ENCODE measurements at regions not wholly inside any gene's neighbourhood (a gene's known extent, or its start where the extent isn't known, plus 50 kb on each side); places are given as distances from the start of the nearest gene placed in this dataset.

GRCh38 chr1:55928576-55928975 is 650.8 kb downstream of the PLPP3 start:
- H3K4me1 Mint-ChIP-seq (ENCODE audit: low read depth), result no peaks in the 10 kb centered on the region
- POLR2A ChIA-PET, result no interaction called here
- CTCF ChIA-PET, result no interaction called here
- no peaks in the 10 kb centered on the region for H3K36me3 Mint-ChIP-seq (ENCODE audit: low read depth)
- no peak for DNase-seq
- no peak overlapping the region for H3K4me3 Mint-ChIP-seq
- no peak for ATAC-seq
- no peaks in the 10 kb centered on the region for H3K27me3 Mint-ChIP-seq (ENCODE audit: low read depth)
- no peaks in the 10 kb centered on the region for H3K9me3 Mint-ChIP-seq (ENCODE audit: insufficient read depth)
- H3K27ac Mint-ChIP-seq, result no peak overlapping the region

- Mint-ChIP-seq H3K4me3 (no peak overlapping the region), H3K4me1 (ENCODE audit: low read depth) (no peaks in the 10 kb centered on the region), H3K27ac (no peak overlapping the region), H3K36me3 (ENCODE audit: low read depth) (no peaks in the 10 kb centered on the region), H3K9me3 (ENCODE audit: insufficient read depth) (no peaks in the 10 kb centered on the region), H3K27me3 (ENCODE audit: low read depth) (no peaks in the 10 kb centered on the region)
- ChIA-PET CTCF (no interaction called here), POLR2A (no interaction called here)
- ATAC-seq, result no peak
- DNase-seq, result no peak
Observed at GRCh38 chr1:55927702-55928290, 651.6 kb downstream of the PLPP3 start.

DNA sequence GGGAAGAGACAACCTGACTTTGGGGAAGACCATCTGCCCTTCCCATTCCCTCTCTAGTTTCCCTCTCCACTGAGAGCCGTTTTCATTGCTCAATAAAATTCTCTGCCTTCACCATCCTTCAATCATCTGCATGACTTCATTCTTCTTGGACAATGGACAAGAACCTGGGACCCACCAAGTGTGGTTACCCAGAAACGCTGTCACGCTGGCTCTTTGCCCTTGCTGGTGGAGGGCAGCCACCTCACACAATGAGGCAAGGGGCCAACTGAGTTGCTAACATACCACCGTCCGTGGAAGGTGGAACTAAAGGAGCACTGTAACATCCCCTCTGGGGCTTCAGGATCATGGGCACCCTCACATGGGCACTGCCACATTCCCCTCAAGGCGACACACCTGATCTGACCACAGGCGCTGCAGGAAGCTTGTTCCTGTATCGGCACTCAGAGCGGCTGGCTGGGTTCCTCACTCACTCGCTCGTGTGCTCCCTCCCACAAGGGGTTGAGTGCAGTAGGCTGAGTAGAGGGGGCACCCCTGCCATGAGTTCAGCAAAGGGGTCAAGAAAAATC is 652.4 kb downstream of the PLPP3 start:
- no peak for DNase-seq
- ATAC-seq, result no peak
- no peak overlapping the region for H3K4me3 Mint-ChIP-seq
- H3K36me3 Mint-ChIP-seq (ENCODE audit: low read depth), result no peaks in the 10 kb centered on the region
- POLR2A ChIA-PET, result no interaction called here
- CTCF ChIA-PET, result no interaction called here
- no peak overlapping the region for H3K27ac Mint-ChIP-seq
- H3K4me1 Mint-ChIP-seq (ENCODE audit: low read depth), result no peaks in the 10 kb centered on the region
- no peaks in the 10 kb centered on the region for H3K9me3 Mint-ChIP-seq (ENCODE audit: insufficient read depth)
- no peaks in the 10 kb centered on the region for H3K27me3 Mint-ChIP-seq (ENCODE audit: low read depth)

DNA sequence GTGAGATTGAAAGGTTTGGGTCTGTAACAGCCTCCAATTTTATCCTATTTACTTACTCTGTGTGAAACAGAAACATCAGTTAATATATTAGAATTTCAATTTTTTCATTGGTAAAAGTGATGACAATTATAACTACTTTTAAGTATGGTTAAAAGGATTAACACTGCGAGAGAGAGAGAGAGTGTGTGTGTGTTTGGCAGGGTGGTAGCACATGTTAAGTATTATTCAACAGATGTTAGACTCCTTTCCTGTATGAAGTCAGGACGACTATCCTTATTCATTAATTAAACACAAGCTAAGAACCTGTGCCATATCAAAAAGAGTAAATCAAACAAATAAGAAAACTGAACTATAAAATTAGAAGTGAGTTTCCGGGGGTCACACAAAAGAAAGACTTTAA is 662.5 kb downstream of the PLPP3 start:
- no peak overlapping the region for H3K27ac Mint-ChIP-seq
- ChIA-PET CTCF (no interaction called here), POLR2A (no interaction called here)
- no peaks in the 10 kb centered on the region for H3K27me3 Mint-ChIP-seq (ENCODE audit: low read depth)
- no peaks in the 10 kb centered on the region for H3K36me3 Mint-ChIP-seq (ENCODE audit: low read depth)
- ATAC-seq, result no peak
- H3K9me3 Mint-ChIP-seq (ENCODE audit: insufficient read depth), result no peaks in the 10 kb centered on the region
- no peak for DNase-seq
- H3K4me3 Mint-ChIP-seq, result no peak overlapping the region
- H3K4me1 Mint-ChIP-seq (ENCODE audit: low read depth), result no peaks in the 10 kb centered on the region

DNA sequence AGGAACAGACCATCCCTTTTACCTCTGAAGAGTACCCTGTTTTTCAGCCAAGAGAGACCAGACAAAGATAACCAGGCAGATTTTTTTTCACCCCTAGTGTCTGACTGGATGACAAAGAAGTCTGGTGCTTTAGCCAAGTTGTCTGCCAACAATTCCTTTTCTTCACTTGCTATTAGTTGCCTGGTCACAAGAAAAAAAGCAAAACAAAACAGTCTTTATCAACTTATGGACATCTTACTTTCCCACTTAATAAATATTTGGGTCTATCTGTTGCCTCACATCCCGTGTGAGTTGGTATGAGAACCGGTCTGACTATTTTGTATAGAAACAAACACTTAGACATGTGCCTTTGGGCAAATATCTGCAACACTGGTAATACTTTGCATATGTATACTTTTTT is 662.9 kb downstream of the PLPP3 start:
- Mint-ChIP-seq H3K4me1 (ENCODE audit: low read depth) (no peaks in the 10 kb centered on the region), H3K27me3 (ENCODE audit: low read depth) (no peaks in the 10 kb centered on the region), H3K36me3 (ENCODE audit: low read depth) (no peaks in the 10 kb centered on the region), H3K4me3 (no peak overlapping the region), H3K27ac (no peak overlapping the region), H3K9me3 (ENCODE audit: insufficient read depth) (no peaks in the 10 kb centered on the region)
- CTCF ChIA-PET, result no interaction called here
- POLR2A ChIA-PET, result no interaction called here
- ATAC-seq, result no peak
- no peak for DNase-seq

DNA sequence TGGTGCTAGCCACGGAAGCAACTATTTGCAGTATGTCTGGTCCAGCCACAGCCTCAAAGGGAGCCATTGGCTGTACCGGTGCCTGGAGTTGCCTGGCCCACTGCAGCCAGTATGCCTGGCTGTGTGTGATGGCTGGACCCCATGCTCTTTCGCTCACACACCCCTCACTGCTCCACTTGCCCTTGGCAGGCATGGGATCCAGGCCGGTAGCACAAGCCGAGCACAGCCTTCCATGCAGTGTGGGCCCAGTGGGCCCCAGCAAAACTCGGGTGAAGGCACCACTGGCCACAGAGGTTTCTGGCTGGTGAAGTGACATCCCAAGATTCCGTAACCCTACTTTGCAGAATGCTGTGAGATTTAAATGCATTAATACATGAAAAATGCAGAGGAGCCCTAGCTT is 665.8 kb downstream of the PLPP3 start:
- Mint-ChIP-seq H3K4me1 (ENCODE audit: low read depth) (no peaks in the 10 kb centered on the region), H3K9me3 (ENCODE audit: insufficient read depth) (no peaks in the 10 kb centered on the region), H3K27me3 (ENCODE audit: low read depth) (no peaks in the 10 kb centered on the region), H3K27ac (no peak overlapping the region), H3K36me3 (ENCODE audit: low read depth) (no peaks in the 10 kb centered on the region), H3K4me3 (no peak overlapping the region)
- ChIA-PET POLR2A (no interaction called here), CTCF (no interaction called here)
- DNase-seq (no peak), ATAC-seq (no peak)

GRCh38 chr1:55912438-55912837 is 666.9 kb downstream of the PLPP3 start:
- POLR2A ChIA-PET, result no interaction called here
- CTCF ChIA-PET, result interaction anchor here (0.7 kb wide), 1 partner anchor 13 kb away, joined by 3 read pairs; no protein-coding TSS in a partner anchor
- Mint-ChIP-seq H3K36me3 (ENCODE audit: low read depth) (no peaks in the 10 kb centered on the region), H3K4me3 (no peak overlapping the region), H3K4me1 (ENCODE audit: low read depth) (no peaks in the 10 kb centered on the region), H3K9me3 (ENCODE audit: insufficient read depth) (no peaks in the 10 kb centered on the region), H3K27me3 (ENCODE audit: low read depth) (no peaks in the 10 kb centered on the region), H3K27ac (no peak overlapping the region)
- DNase-seq (no peak), ATAC-seq (no peak)

DNA sequence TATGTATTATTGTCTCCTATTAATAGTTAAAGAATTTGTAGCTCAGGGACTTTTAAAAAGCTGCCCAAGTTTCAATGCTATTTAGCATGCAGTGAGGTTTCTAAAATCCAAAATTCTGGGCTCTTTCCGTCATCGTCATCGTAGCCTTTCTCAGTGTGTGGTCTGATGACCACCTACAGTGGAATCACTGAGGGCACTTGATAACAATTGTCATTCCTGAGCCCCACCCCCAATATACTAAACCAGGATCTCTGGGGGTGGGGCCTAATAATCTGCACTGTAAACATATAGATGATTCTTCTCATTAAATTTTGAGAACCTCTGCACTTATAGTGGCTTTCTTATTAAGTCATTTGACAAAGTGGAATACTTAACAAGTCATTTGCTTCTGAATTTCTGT is 674.8 kb downstream of the PLPP3 start:
- Mint-ChIP-seq H3K4me1 (ENCODE audit: low read depth) (no peaks in the 10 kb centered on the region), H3K36me3 (ENCODE audit: low read depth) (no peaks in the 10 kb centered on the region), H3K9me3 (ENCODE audit: insufficient read depth) (no peaks in the 10 kb centered on the region), H3K4me3 (no peak overlapping the region), H3K27ac (no peak overlapping the region), H3K27me3 (ENCODE audit: low read depth) (no peaks in the 10 kb centered on the region)
- ChIA-PET POLR2A (no interaction called here), CTCF (interaction anchor here (1.4 kb wide), 1 partner anchor 9 kb away, joined by 3 read pairs; no protein-coding TSS in a partner anchor)
- DNase-seq (no peak), ATAC-seq (no peak)

DNA sequence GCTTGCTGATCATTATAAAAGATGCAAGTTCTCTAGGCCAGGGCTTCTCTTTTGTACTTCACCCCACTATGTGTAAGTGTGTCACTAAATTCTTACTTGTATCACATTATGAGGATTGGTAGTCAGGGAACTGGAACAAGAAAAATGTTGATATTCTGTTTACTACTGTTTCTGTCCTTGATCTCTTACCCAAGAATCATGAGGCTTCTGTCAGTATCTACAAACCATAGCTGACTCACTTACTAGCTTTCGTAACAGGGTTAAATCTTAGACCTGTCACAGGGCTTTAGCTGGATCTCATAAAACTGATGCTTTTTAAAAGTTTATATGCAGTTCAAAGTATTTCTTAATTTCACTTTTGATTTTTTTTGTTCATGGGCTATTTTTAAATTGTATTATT is 681.2 kb downstream of the PLPP3 start:
- H3K27ac Mint-ChIP-seq, result no peak overlapping the region
- no peaks in the 10 kb centered on the region for H3K9me3 Mint-ChIP-seq (ENCODE audit: insufficient read depth)
- H3K36me3 Mint-ChIP-seq (ENCODE audit: low read depth), result no peaks in the 10 kb centered on the region
- ATAC-seq (no peak), DNase-seq (no peak)
- H3K27me3 Mint-ChIP-seq (ENCODE audit: low read depth), result no peaks in the 10 kb centered on the region
- ChIA-PET POLR2A (no interaction called here), CTCF (no interaction called here)
- H3K4me3 Mint-ChIP-seq, result no peak overlapping the region
- no peaks in the 10 kb centered on the region for H3K4me1 Mint-ChIP-seq (ENCODE audit: low read depth)

GRCh38 chr1:55896210-55896609 is 681.0 kb upstream of the USP24 start:
- Mint-ChIP-seq H3K36me3 (ENCODE audit: low read depth) (no peaks in the 10 kb centered on the region), H3K4me1 (ENCODE audit: low read depth) (no peaks in the 10 kb centered on the region), H3K4me3 (no peak overlapping the region), H3K27me3 (ENCODE audit: low read depth) (peaks cover 2% of the 10 kb centered on the region), H3K27ac (no peak overlapping the region), H3K9me3 (ENCODE audit: insufficient read depth) (no peaks in the 10 kb centered on the region)
- POLR2A ChIA-PET, result no interaction called here
- ATAC-seq (no peak), DNase-seq (no peak)
- CTCF ChIA-PET, result interaction anchor here (1.6 kb wide), 1 partner anchor 8 kb away, joined by 3 read pairs; no protein-coding TSS in a partner anchor

DNA sequence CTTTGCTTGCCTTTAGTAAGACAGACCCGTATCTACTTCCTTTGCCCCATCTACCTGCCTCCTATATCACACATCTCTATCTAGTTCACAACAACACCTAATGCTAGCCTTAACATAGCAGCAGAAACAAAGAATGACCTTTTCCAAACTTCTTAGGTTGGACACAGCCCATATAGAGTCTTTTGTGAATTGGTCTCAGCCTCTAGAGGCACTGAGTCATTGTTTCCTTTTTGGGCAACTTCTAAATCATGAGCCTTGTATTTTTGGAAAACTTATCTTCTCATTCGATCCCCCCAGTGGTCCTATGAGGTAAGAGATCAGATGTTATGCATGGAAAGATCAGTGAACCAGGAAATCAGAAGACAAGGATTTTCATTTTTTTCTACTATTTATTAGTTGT is 679.4 kb upstream of the USP24 start:
- Mint-ChIP-seq H3K27ac (no peak overlapping the region), H3K27me3 (ENCODE audit: low read depth) (peaks cover 2% of the 10 kb centered on the region), H3K9me3 (ENCODE audit: insufficient read depth) (no peaks in the 10 kb centered on the region), H3K4me1 (ENCODE audit: low read depth) (no peaks in the 10 kb centered on the region), H3K4me3 (no peak overlapping the region), H3K36me3 (ENCODE audit: low read depth) (no peaks in the 10 kb centered on the region)
- ChIA-PET POLR2A (no interaction called here), CTCF (interaction anchor here (1.6 kb wide), 1 partner anchor 10 kb away, joined by 3 read pairs; no protein-coding TSS in a partner anchor)
- no peak for DNase-seq
- no peak for ATAC-seq

- ATAC-seq (no peak), DNase-seq (no peak)
- Mint-ChIP-seq H3K36me3 (ENCODE audit: low read depth) (no peaks in the 10 kb centered on the region), H3K4me1 (ENCODE audit: low read depth) (no peaks in the 10 kb centered on the region), H3K4me3 (no peak overlapping the region), H3K9me3 (ENCODE audit: insufficient read depth) (no peaks in the 10 kb centered on the region), H3K27ac (no peak overlapping the region), H3K27me3 (ENCODE audit: low read depth) (peaks cover 2% of the 10 kb centered on the region)
- CTCF ChIA-PET, result interaction anchor here (1.3 kb wide), 1 partner anchor 415 kb away, joined by 3 read pairs; no protein-coding TSS in a partner anchor
- POLR2A ChIA-PET, result no interaction called here
Observed at GRCh38 chr1:55893155-55893554, 678.0 kb upstream of the USP24 start.

GRCh38 chr1:55888685-55889317 is 673.6 kb upstream of the USP24 start:
- Mint-ChIP-seq H3K9me3 (ENCODE audit: insufficient read depth) (no peaks in the 10 kb centered on the region), H3K36me3 (ENCODE audit: low read depth) (no peaks in the 10 kb centered on the region), H3K4me1 (ENCODE audit: low read depth) (no peaks in the 10 kb centered on the region), H3K27ac (no peak overlapping the region), H3K4me3 (no peak overlapping the region), H3K27me3 (ENCODE audit: low read depth) (peaks cover 2% of the 10 kb centered on the region)
- DNase-seq, result no peak
- POLR2A ChIA-PET, result no interaction called here
- CTCF ChIA-PET, result no interaction called here
- no peak for ATAC-seq

Data from activated CD8-positive, alpha-beta T cell treated with anti-CD3 and anti-CD28 coated beads, Interleukin-2, amount 10 ng/mL, durations not matched to agents 7 days and 5 days (primary cell).